Loucy (cell line): ENCODE measurements at regions not wholly inside any gene's neighbourhood (a gene's known extent, or its start where the extent isn't known, plus 50 kb on each side); places are given as distances from the start of the nearest gene placed in this dataset.

Experiments used
- H2AFZ ChIP-seq: fragments of 200-600 bp; sonication (generic); 2 replicates; pipeline ENCODE4 v1.6.0; 2016; ENCODE audit warnings: antibody characterized with exemption, mild to moderate bottlenecking, low read length, moderate library complexity
- H3F3A ChIP-seq: fragments of 200-600 bp; 2 replicates; pipeline ENCODE4 v1.6.0; 2016; ENCODE audit warnings: antibody characterized with exemption, low read depth, mild to moderate bottlenecking
- H3K27me3 ChIP-seq: fragments of 200-600 bp; sonication (generic); 2 replicates; pipeline ENCODE4 v1.6.1; 2014; ENCODE audit warnings: low read length, mild to moderate bottlenecking; ENCODE audit not compliant: insufficient read depth, poor library complexity, severe bottlenecking
- H3K36me3 ChIP-seq: fragments of 200-600 bp; sonication (generic); 2 replicates; pipeline ENCODE4 v1.6.1; 2016; ENCODE audit warnings: low read length; ENCODE audit not compliant: insufficient read depth
- H3K4me1 ChIP-seq: fragments of 200-600 bp; sonication (generic); 2 replicates; pipeline ENCODE4 v1.5.1; 2014; ENCODE audit warnings: low read length, mild to moderate bottlenecking; ENCODE audit not compliant: insufficient read depth, poor library complexity, severe bottlenecking
- H3K4me2 ChIP-seq: fragments of 200-600 bp; sonication (generic); 2 replicates; pipeline ENCODE4 v1.6.0; 2014; ENCODE audit warnings: antibody characterized with exemption, low read length, low read depth, mild to moderate bottlenecking; ENCODE audit not compliant: poor library complexity, severe bottlenecking
- H3K4me3 ChIP-seq: fragments of 200-600 bp; sonication (generic); 2 replicates; pipeline ENCODE4 v1.5.1; 2014; ENCODE audit warnings: low read length, mild to moderate bottlenecking, mixed read lengths; ENCODE audit not compliant: poor library complexity, severe bottlenecking
- H3K79me2 ChIP-seq: fragments of 200-600 bp; sonication (generic); 2 replicates; pipeline ENCODE4 v1.6.1; 2014; ENCODE audit warnings: low read length; ENCODE audit not compliant: insufficient read depth
- H3K9ac ChIP-seq: fragments of 200-600 bp; sonication (generic); 2 replicates; pipeline ENCODE4 v1.6.0; 2014; ENCODE audit warnings: mild to moderate bottlenecking, low read depth, low read length, moderate library complexity; ENCODE audit not compliant: poor library complexity, severe bottlenecking
- H3K9me2 ChIP-seq: fragments of 200-600 bp; sonication (generic); replicated peaks from 2 replicates; pipeline ENCODE4 v1.6.1; 2016; ENCODE audit warnings: low read depth, low read length, mixed read lengths
- H3K9me3 ChIP-seq: fragments of 200-600 bp; sonication (generic); 2 replicates; pipeline ENCODE4 v1.6.1; 2014; ENCODE audit warnings: mild to moderate bottlenecking, antibody characterized with exemption, low read length, low read depth; ENCODE audit not compliant: insufficient read depth
- H4K20me1 ChIP-seq: fragments of 200-600 bp; sonication (generic); 2 replicates; pipeline ENCODE4 v1.6.0; 2014; ENCODE audit warnings: antibody characterized with exemption, low read length, mild to moderate bottlenecking; ENCODE audit not compliant: insufficient read depth, poor library complexity, severe bottlenecking
- EZH2phosphoT487 ChIP-seq: fragments of 200-600 bp; IDR thresholded peaks from 2 replicates; pipeline ENCODE4 v1.6.1; 2018; ENCODE audit warnings: antibody characterized with exemption, mild to moderate bottlenecking, moderate library complexity, borderline replicate concordance
- TF ChIP-seq, protein P1 (sequence below): fragments of 200-600 bp; sonication (generic); conservative IDR thresholded peaks from 2 replicates; pipeline ENCODE4 v1.5.1; 2014; ENCODE audit warnings: mild to moderate bottlenecking, antibody characterized with exemption, low read length

DNA sequence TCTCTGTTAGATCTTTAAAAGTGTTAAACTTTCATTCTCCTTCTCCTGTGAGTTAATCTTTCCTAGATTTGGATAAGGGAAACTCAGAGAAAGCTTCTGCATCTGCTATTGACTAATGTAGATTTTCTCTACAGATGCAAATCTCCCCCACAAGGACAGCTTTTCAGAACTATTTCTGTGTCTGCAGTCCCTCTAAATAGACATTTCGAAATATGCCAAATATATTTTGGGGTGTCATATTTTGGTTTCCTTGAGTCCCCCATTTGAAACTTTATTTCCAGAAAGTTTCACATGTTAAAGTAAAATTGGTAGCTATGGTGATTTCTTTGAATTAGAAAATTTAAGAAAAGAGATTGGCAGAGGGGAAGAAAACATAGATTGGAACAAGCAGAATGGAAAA lies 852.3 kb upstream of the ALCAM start:
- Histone ChIP-seq H3K4me3 (no peak overlapping the region), H3K4me2 (no peak overlapping the region)

GRCh38 chr3:104514776-104515175 lies 851.9 kb upstream of the ALCAM start:
- no peaks in the 10 kb centered on the region for H3K9me2 ChIP-seq
- H3K4me3 ChIP-seq = no peak overlapping the region
- no peaks in the 10 kb centered on the region for H3K9me3 ChIP-seq
- no peaks in the 10 kb centered on the region for H3K79me2 ChIP-seq
- no peak overlapping the region for H2AFZ ChIP-seq
- no peak overlapping the region for H3K9ac ChIP-seq
- H3F3A ChIP-seq = no peaks in the 10 kb centered on the region
- H3K4me2 ChIP-seq = no peak overlapping the region
- TF ChIP-seq, protein P1, sequence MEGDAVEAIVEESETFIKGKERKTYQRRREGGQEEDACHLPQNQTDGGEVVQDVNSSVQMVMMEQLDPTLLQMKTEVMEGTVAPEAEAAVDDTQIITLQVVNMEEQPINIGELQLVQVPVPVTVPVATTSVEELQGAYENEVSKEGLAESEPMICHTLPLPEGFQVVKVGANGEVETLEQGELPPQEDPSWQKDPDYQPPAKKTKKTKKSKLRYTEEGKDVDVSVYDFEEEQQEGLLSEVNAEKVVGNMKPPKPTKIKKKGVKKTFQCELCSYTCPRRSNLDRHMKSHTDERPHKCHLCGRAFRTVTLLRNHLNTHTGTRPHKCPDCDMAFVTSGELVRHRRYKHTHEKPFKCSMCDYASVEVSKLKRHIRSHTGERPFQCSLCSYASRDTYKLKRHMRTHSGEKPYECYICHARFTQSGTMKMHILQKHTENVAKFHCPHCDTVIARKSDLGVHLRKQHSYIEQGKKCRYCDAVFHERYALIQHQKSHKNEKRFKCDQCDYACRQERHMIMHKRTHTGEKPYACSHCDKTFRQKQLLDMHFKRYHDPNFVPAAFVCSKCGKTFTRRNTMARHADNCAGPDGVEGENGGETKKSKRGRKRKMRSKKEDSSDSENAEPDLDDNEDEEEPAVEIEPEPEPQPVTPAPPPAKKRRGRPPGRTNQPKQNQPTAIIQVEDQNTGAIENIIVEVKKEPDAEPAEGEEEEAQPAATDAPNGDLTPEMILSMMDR = no peak
- TF ChIP-seq EZH2phosphoT487 = no peak
- H3K27me3 ChIP-seq = no peaks in the 10 kb centered on the region
- no peaks in the 10 kb centered on the region for H4K20me1 ChIP-seq
- H3K4me1 ChIP-seq = no peaks in the 10 kb centered on the region
- H3K36me3 ChIP-seq = no peaks in the 10 kb centered on the region

More for the DNA sequence above, 852.3 kb upstream of the ALCAM start:
- no peaks in the 10 kb centered on the region for H4K20me1 ChIP-seq
- H3F3A ChIP-seq = no peaks in the 10 kb centered on the region
- H3K9ac ChIP-seq = no peak overlapping the region
- H3K9me2 ChIP-seq = no peaks in the 10 kb centered on the region
- H3K36me3 ChIP-seq = no peaks in the 10 kb centered on the region
- no peak overlapping the region for H2AFZ ChIP-seq
- H3K79me2 ChIP-seq = no peaks in the 10 kb centered on the region
- H3K27me3 ChIP-seq = no peaks in the 10 kb centered on the region
- no peaks in the 10 kb centered on the region for H3K4me1 ChIP-seq
- no peak for TF ChIP-seq EZH2phosphoT487
- TF ChIP-seq, protein P1 = no peak
- H3K9me3 ChIP-seq = no peaks in the 10 kb centered on the region

- H3K4me3 ChIP-seq = no peak overlapping the region
- H3K27me3 ChIP-seq = no peaks in the 10 kb centered on the region
- no peak overlapping the region for H2AFZ ChIP-seq
- H3K4me1 ChIP-seq = no peaks in the 10 kb centered on the region
- H3K9ac ChIP-seq = no peak overlapping the region
- TF ChIP-seq, protein P1 = no peak
- TF ChIP-seq EZH2phosphoT487 = no peak
- H3K36me3 ChIP-seq = no peaks in the 10 kb centered on the region
- no peaks in the 10 kb centered on the region for H3K9me3 ChIP-seq
- H3K79me2 ChIP-seq = no peaks in the 10 kb centered on the region
- no peaks in the 10 kb centered on the region for H3F3A ChIP-seq
- H4K20me1 ChIP-seq = no peaks in the 10 kb centered on the region
- no peak overlapping the region for H3K4me2 ChIP-seq
- no peaks in the 10 kb centered on the region for H3K9me2 ChIP-seq
Measured at GRCh38 chr3:104519068-104519467, 847.6 kb upstream of the ALCAM start.
